ENCODE measurements at regions not wholly inside any gene's neighbourhood (a gene's known extent, or its start where the extent isn't known, plus 50 kb on each side); places are given as distances from the start of the nearest gene placed in this dataset.
"Not testable (repeated sequence)": the region's sequence is repeated elsewhere in the genome, so short reads cannot be mapped to it uniquely, and the experiment has no call there.

DNA sequence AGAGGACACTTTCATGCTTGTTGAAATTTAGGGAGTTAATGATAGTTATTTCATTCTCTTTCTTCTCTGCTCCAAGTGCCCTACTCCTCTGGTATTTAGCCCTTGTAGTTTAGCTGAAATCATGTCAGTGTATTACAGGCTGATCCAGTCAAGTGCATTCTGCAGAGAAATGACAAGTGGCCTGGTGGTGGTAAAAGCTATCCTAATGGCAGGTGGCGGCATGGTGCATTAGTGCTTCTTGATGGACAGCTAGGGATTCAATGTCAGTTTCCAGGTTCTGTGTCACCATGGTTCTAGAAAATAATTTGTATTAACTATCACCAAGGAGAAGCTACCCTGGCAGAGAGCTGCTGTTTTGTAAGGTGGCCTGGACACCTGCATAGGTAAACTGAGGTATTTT is 90.0 kb upstream of the BNIP2 start:
- TF ChIP-seq, protein P1, sequence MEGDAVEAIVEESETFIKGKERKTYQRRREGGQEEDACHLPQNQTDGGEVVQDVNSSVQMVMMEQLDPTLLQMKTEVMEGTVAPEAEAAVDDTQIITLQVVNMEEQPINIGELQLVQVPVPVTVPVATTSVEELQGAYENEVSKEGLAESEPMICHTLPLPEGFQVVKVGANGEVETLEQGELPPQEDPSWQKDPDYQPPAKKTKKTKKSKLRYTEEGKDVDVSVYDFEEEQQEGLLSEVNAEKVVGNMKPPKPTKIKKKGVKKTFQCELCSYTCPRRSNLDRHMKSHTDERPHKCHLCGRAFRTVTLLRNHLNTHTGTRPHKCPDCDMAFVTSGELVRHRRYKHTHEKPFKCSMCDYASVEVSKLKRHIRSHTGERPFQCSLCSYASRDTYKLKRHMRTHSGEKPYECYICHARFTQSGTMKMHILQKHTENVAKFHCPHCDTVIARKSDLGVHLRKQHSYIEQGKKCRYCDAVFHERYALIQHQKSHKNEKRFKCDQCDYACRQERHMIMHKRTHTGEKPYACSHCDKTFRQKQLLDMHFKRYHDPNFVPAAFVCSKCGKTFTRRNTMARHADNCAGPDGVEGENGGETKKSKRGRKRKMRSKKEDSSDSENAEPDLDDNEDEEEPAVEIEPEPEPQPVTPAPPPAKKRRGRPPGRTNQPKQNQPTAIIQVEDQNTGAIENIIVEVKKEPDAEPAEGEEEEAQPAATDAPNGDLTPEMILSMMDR (IDR thresholded peaks at IDR 0.05; ENCODE audit: low read depth, low read length), result no peak
- no peak for DNase-seq (ENCODE audit: extremely low read depth, low read depth)

GRCh38 chr15:59764775-59765174 is 75.7 kb upstream of the BNIP2 start:
- TF ChIP-seq, protein P1 (IDR thresholded peaks at IDR 0.05; ENCODE audit: low read depth, low read length), result no peak
- no peak for DNase-seq (ENCODE audit: extremely low read depth, low read depth)

- TF ChIP-seq, protein P1 (IDR thresholded peaks at IDR 0.05; ENCODE audit: low read depth, low read length), result no peak
- DNase-seq (ENCODE audit: extremely low read depth, low read depth), result no peak
These were observed 73.4 kb upstream of the BNIP2 start for GRCh38 chr15:59762558-59762957.

DNA sequence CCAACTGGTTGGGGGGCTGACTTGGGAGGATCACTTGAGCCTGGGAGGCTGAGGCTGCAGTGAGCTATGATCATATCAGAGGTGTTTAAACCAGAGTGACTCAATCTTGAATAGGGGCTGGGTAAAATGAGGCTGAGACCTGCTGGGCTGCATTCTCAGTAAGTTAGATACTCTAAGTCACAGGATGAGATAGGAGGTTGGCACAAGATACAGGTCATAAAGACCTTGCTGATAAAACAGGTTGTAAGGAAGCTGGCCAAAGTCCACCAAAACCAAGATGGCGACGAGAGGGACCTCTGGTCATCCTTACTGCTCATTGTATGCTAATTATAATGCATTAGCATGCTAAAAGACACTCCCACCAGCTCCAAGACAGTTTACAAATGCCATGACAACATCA is 71.1 kb upstream of the BNIP2 start:
- not testable (repeated sequence) for DNase-seq (ENCODE audit: extremely low read depth, low read depth)

GRCh38 chr15:59751552-59752413 is 62.7 kb upstream of the BNIP2 start:
- no peak for DNase-seq (ENCODE audit: extremely low read depth, low read depth)
- TF ChIP-seq, protein P1 (IDR thresholded peaks at IDR 0.05; ENCODE audit: low read depth, low read length), result no peak; the same call in none of the 2 replicates

DNA sequence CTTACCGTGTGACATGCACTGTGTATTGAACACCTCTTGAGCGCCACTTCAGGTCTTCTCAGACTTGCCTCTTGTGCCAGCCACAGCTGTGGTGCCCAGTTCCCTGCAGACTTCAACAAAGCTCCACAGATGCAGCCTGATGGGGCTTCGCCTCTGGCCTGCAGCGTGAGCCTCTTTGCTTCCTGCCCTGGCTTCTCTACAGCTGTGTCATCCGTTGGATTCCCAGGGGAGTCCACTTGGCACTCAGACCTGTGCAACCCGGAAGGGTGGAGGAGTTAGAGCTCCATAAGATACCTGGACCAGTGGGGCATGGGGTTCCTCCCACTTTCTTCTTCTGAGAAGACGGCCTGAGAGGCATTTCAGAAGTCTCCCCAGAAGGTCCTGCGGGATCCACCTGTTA is 57.7 kb upstream of the BNIP2 start:
- no peak for DNase-seq (ENCODE audit: extremely low read depth, low read depth)
- TF ChIP-seq, protein P1 (IDR thresholded peaks at IDR 0.05; ENCODE audit: low read depth, low read length), result no peak

GRCh38 chr15:59741274-59741906 is 52.3 kb upstream of the BNIP2 start:
- DNase-seq (ENCODE audit: extremely low read depth, low read depth), result no peak
- TF ChIP-seq, protein P1 (IDR thresholded peaks at IDR 0.05; ENCODE audit: low read depth, low read length), result peak; percentile 30

Measured in AG09319 (cell line).